ENCODE measurements at regions not wholly inside any gene's neighbourhood (a gene's known extent, or its start where the extent isn't known, plus 50 kb on each side); places are given as distances from the start of the nearest gene placed in this dataset.

GRCh38 chr5:86765778-86766502 lies 148.2 kb downstream of the COX7C start:
- Histone ChIP-seq H3K9me3 (ENCODE audit: control insufficient read depth in 2 of 2, low read length in 2 of 2) (no peaks in the 10 kb centered on the region), H3K27me3 (ENCODE audit: control insufficient read depth in 2 of 2, insufficient read depth in 2 of 2, low read length in 2 of 2) (no peaks in the 10 kb centered on the region), H3K9ac (ENCODE audit: low read depth in 1 of 2, low read length in 2 of 2) (no peak overlapping the region), H3K36me3 (ENCODE audit: control insufficient read depth in 2 of 2, insufficient read depth in 2 of 2, low read length in 2 of 2) (no peaks in the 10 kb centered on the region), H3K4me1 (ENCODE audit: control insufficient read depth in 2 of 2, insufficient read depth in 2 of 2, low read length in 2 of 2) (no peaks in the 10 kb centered on the region), H3K27ac (ENCODE audit: low read depth in 2 of 2, low read length in 2 of 2) (no peak overlapping the region), H3K4me3 (ENCODE audit: low read length in 2 of 2) (no peak overlapping the region)

DNA sequence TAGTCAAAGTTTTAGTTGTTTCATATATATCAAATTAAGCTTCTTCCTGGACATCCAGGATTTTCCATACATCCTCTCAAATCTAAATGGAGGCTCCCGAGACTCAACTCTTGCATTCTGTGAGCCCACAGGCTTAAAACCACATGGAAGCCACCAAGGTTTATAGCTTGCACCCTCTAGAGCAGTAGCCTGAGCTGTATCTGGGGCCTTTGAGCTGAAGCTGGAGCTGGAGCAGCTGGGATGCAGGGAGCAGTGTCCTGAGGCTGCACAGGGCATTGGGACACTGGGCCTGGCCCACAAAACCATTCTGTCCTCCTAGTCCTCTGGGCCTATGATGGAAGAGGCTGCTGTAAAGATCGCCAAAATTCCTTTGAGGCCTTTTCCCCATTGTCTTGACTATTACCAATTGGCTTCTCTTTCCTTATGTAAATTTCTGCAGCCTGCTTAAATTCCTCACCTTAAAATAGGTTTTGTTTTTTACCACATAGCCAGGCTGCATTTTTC lies 151.0 kb downstream of the COX7C start:
- H3K4me1 ChIP-seq (ENCODE audit: control insufficient read depth in 2 of 2, insufficient read depth in 2 of 2, low read length in 2 of 2), result no peaks in the 10 kb centered on the region
- H3K4me3 ChIP-seq (ENCODE audit: low read length in 2 of 2), result no peak overlapping the region
- no peaks in the 10 kb centered on the region for H3K27me3 ChIP-seq (ENCODE audit: control insufficient read depth in 2 of 2, insufficient read depth in 2 of 2, low read length in 2 of 2)
- H3K9me3 ChIP-seq (ENCODE audit: control insufficient read depth in 2 of 2, low read length in 2 of 2), result no peaks in the 10 kb centered on the region
- no peak overlapping the region for H3K9ac ChIP-seq (ENCODE audit: low read depth in 1 of 2, low read length in 2 of 2)
- no peaks in the 10 kb centered on the region for H3K36me3 ChIP-seq (ENCODE audit: control insufficient read depth in 2 of 2, insufficient read depth in 2 of 2, low read length in 2 of 2)
- no peak overlapping the region for H3K27ac ChIP-seq (ENCODE audit: low read depth in 2 of 2, low read length in 2 of 2)

DNA sequence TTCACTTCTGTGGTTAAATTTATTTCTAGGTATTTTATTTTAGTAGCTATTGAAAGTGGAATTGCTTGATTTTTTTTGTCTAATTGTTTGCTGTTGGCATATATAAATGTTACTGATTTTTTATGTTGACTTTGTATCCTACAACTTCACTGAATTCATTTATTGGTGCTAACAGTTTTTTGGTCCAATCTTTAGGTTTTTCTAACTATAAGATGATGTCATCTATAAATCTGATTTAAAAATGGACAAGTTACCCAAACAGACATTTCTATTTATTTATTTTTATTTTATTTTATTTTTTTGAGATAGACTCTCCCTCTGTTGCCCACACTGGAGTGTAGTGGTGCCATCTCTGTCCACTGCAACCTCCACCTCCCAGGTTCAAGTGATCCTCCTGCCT lies 162.3 kb downstream of the COX7C start:
- H3K9me3 ChIP-seq (ENCODE audit: control insufficient read depth in 2 of 2, low read length in 2 of 2), result no peaks in the 10 kb centered on the region
- H3K27me3 ChIP-seq (ENCODE audit: control insufficient read depth in 2 of 2, insufficient read depth in 2 of 2, low read length in 2 of 2), result no peaks in the 10 kb centered on the region
- H3K36me3 ChIP-seq (ENCODE audit: control insufficient read depth in 2 of 2, insufficient read depth in 2 of 2, low read length in 2 of 2), result no peaks in the 10 kb centered on the region
- no peak overlapping the region for H3K9ac ChIP-seq (ENCODE audit: low read depth in 1 of 2, low read length in 2 of 2)
- H3K4me1 ChIP-seq (ENCODE audit: control insufficient read depth in 2 of 2, insufficient read depth in 2 of 2, low read length in 2 of 2), result no peaks in the 10 kb centered on the region
- H3K4me3 ChIP-seq (ENCODE audit: low read length in 2 of 2), result no peak overlapping the region
- no peak overlapping the region for H3K27ac ChIP-seq (ENCODE audit: low read depth in 2 of 2, low read length in 2 of 2)

GRCh38 chr5:86786955-86787354 lies 169.2 kb downstream of the COX7C start:
- Histone ChIP-seq H3K9me3 (ENCODE audit: control insufficient read depth in 2 of 2, low read length in 2 of 2) (no peaks in the 10 kb centered on the region), H3K4me3 (ENCODE audit: low read length in 2 of 2) (no peak overlapping the region), H3K27ac (ENCODE audit: low read depth in 2 of 2, low read length in 2 of 2) (no peak overlapping the region), H3K9ac (ENCODE audit: low read depth in 1 of 2, low read length in 2 of 2) (no peak overlapping the region), H3K4me1 (ENCODE audit: control insufficient read depth in 2 of 2, insufficient read depth in 2 of 2, low read length in 2 of 2) (no peaks in the 10 kb centered on the region), H3K27me3 (ENCODE audit: control insufficient read depth in 2 of 2, insufficient read depth in 2 of 2, low read length in 2 of 2) (no peaks in the 10 kb centered on the region), H3K36me3 (ENCODE audit: control insufficient read depth in 2 of 2, insufficient read depth in 2 of 2, low read length in 2 of 2) (no peaks in the 10 kb centered on the region)

GRCh38 chr5:86795659-86796058 lies 177.9 kb downstream of the COX7C start:
- no peaks in the 10 kb centered on the region for H3K4me1 ChIP-seq (ENCODE audit: control insufficient read depth in 2 of 2, insufficient read depth in 2 of 2, low read length in 2 of 2)
- no peak overlapping the region for H3K9ac ChIP-seq (ENCODE audit: low read depth in 1 of 2, low read length in 2 of 2)
- H3K27ac ChIP-seq (ENCODE audit: low read depth in 2 of 2, low read length in 2 of 2), result no peak overlapping the region
- H3K27me3 ChIP-seq (ENCODE audit: control insufficient read depth in 2 of 2, insufficient read depth in 2 of 2, low read length in 2 of 2), result no peaks in the 10 kb centered on the region
- no peaks in the 10 kb centered on the region for H3K9me3 ChIP-seq (ENCODE audit: control insufficient read depth in 2 of 2, low read length in 2 of 2)
- H3K36me3 ChIP-seq (ENCODE audit: control insufficient read depth in 2 of 2, insufficient read depth in 2 of 2, low read length in 2 of 2), result no peaks in the 10 kb centered on the region
- H3K4me3 ChIP-seq (ENCODE audit: low read length in 2 of 2), result no peak overlapping the region

DNA sequence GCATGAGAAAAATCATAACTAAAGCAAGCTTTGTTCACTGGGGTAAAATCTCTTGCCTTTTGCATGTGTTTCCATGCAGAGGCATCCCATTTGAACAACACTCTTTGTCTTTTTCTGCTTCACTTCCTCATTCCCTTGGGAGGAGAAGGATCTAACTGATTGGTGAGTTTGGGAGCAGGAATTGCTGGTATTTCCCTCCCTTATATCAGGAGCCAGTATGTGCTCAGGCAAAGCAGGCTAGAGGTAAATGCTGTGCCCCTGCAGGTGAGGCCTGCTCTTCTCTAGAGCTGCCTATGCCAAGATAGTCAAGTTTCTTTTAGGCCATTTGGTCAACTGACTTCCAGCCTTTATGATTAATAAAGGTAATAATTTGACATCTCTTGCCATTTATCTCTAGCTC lies 179.9 kb downstream of the COX7C start:
- Histone ChIP-seq H3K4me3 (ENCODE audit: low read length in 2 of 2) (no peak overlapping the region), H3K36me3 (ENCODE audit: control insufficient read depth in 2 of 2, insufficient read depth in 2 of 2, low read length in 2 of 2) (no peaks in the 10 kb centered on the region)

GRCh38 chr5:86806206-86806605 lies 188.5 kb downstream of the COX7C start:
- no peaks in the 10 kb centered on the region for H3K9me3 ChIP-seq (ENCODE audit: control insufficient read depth in 2 of 2, low read length in 2 of 2)
- H3K4me1 ChIP-seq (ENCODE audit: control insufficient read depth in 2 of 2, insufficient read depth in 2 of 2, low read length in 2 of 2), result no peaks in the 10 kb centered on the region
- no peak overlapping the region for H3K4me3 ChIP-seq (ENCODE audit: low read length in 2 of 2)
- H3K27me3 ChIP-seq (ENCODE audit: control insufficient read depth in 2 of 2, insufficient read depth in 2 of 2, low read length in 2 of 2), result no peaks in the 10 kb centered on the region
- H3K36me3 ChIP-seq (ENCODE audit: control insufficient read depth in 2 of 2, insufficient read depth in 2 of 2, low read length in 2 of 2), result no peaks in the 10 kb centered on the region
- no peak overlapping the region for H3K27ac ChIP-seq (ENCODE audit: low read depth in 2 of 2, low read length in 2 of 2)
- no peak overlapping the region for H3K9ac ChIP-seq (ENCODE audit: low read depth in 1 of 2, low read length in 2 of 2)

More for the DNA sequence above, 179.9 kb downstream of the COX7C start:
- no peaks in the 10 kb centered on the region for H3K9me3 ChIP-seq (ENCODE audit: control insufficient read depth in 2 of 2, low read length in 2 of 2)
- H3K27ac ChIP-seq (ENCODE audit: low read depth in 2 of 2, low read length in 2 of 2), result no peak overlapping the region
- no peak overlapping the region for H3K9ac ChIP-seq (ENCODE audit: low read depth in 1 of 2, low read length in 2 of 2)
- H3K27me3 ChIP-seq (ENCODE audit: control insufficient read depth in 2 of 2, insufficient read depth in 2 of 2, low read length in 2 of 2), result no peaks in the 10 kb centered on the region
- no peaks in the 10 kb centered on the region for H3K4me1 ChIP-seq (ENCODE audit: control insufficient read depth in 2 of 2, insufficient read depth in 2 of 2, low read length in 2 of 2)

DNA sequence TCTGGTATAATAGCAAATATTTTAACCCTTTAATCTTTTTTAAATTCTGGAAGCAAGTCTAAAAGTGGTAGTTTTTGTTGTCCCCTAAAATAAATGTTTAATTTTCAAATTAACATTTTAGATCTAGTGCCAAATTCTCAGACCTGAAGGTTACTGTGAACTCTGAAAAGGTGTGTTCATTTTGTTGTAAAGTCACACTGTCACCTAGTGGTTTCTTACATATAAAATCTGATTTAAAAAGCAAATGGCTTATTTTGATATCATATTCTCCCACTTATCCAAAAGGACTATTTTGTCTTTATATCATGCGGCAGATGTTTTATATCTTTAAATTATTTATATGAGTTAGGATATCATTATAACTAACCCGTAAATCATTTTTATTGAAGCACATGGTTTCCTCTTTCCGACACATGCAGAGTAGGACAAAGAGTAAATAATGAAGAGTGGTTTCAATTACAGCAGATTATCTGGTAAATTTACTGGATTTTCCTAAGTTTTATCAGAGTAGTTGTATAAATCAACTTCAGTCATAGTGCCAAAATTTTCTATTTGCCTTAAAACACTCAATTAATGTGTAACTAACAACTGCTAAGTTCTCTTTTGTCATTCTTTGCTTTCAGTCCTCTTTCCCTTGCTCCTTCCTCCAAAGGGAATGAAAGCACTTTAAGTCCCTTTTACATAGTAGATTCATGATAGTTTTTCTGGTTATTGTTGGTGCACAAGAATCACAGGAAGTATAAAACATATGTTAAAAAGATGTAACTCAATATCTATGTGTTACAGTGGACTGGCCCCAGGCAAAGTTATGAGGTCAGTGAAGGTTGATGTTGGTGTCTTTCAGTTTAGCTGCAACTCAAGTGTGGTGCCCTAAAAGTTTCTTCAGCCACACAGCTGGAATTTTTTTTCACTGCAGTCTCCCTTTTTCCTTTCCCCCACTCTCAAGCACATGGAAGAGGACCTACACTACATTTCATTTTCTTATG lies 189.6 kb downstream of the COX7C start:
- no peaks in the 10 kb centered on the region for H3K4me1 ChIP-seq (ENCODE audit: control insufficient read depth in 2 of 2, insufficient read depth in 2 of 2, low read length in 2 of 2)
- H3K36me3 ChIP-seq (ENCODE audit: control insufficient read depth in 2 of 2, insufficient read depth in 2 of 2, low read length in 2 of 2), result no peaks in the 10 kb centered on the region
- no peak overlapping the region for H3K27ac ChIP-seq (ENCODE audit: low read depth in 2 of 2, low read length in 2 of 2)
- no peaks in the 10 kb centered on the region for H3K27me3 ChIP-seq (ENCODE audit: control insufficient read depth in 2 of 2, insufficient read depth in 2 of 2, low read length in 2 of 2)
- H3K9me3 ChIP-seq (ENCODE audit: control insufficient read depth in 2 of 2, low read length in 2 of 2), result no peaks in the 10 kb centered on the region
- H3K4me3 ChIP-seq (ENCODE audit: low read length in 2 of 2), result no peak overlapping the region
- H3K9ac ChIP-seq (ENCODE audit: low read depth in 1 of 2, low read length in 2 of 2), result no peak overlapping the region

- no peak overlapping the region for H3K4me3 ChIP-seq (ENCODE audit: low read length in 2 of 2)
- no peaks in the 10 kb centered on the region for H3K27me3 ChIP-seq (ENCODE audit: control insufficient read depth in 2 of 2, insufficient read depth in 2 of 2, low read length in 2 of 2)
- H3K27ac ChIP-seq (ENCODE audit: low read depth in 2 of 2, low read length in 2 of 2), result no peak overlapping the region
- no peaks in the 10 kb centered on the region for H3K36me3 ChIP-seq (ENCODE audit: control insufficient read depth in 2 of 2, insufficient read depth in 2 of 2, low read length in 2 of 2)
- H3K4me1 ChIP-seq (ENCODE audit: control insufficient read depth in 2 of 2, insufficient read depth in 2 of 2, low read length in 2 of 2), result no peaks in the 10 kb centered on the region
- no peak overlapping the region for H3K9ac ChIP-seq (ENCODE audit: low read depth in 1 of 2, low read length in 2 of 2)
- H3K9me3 ChIP-seq (ENCODE audit: control insufficient read depth in 2 of 2, low read length in 2 of 2), result no peaks in the 10 kb centered on the region
Observed at GRCh38 chr5:86814315-86814714, 196.6 kb downstream of the COX7C start.

- Histone ChIP-seq H3K36me3 (ENCODE audit: control insufficient read depth in 2 of 2, insufficient read depth in 2 of 2, low read length in 2 of 2) (no peaks in the 10 kb centered on the region), H3K27ac (ENCODE audit: low read depth in 2 of 2, low read length in 2 of 2) (no peak overlapping the region), H3K9ac (ENCODE audit: low read depth in 1 of 2, low read length in 2 of 2) (no peak overlapping the region), H3K4me3 (ENCODE audit: low read length in 2 of 2) (no peak overlapping the region), H3K9me3 (ENCODE audit: control insufficient read depth in 2 of 2, low read length in 2 of 2) (no peaks in the 10 kb centered on the region), H3K27me3 (ENCODE audit: control insufficient read depth in 2 of 2, insufficient read depth in 2 of 2, low read length in 2 of 2) (no peaks in the 10 kb centered on the region), H3K4me1 (ENCODE audit: control insufficient read depth in 2 of 2, insufficient read depth in 2 of 2, low read length in 2 of 2) (no peaks in the 10 kb centered on the region)
Observed at GRCh38 chr5:86814907-86815306, 197.2 kb downstream of the COX7C start.

Data from mucosa of rectum (tissue), 2 donors.